Body of pancreas (tissue), 4 donors: ENCODE measurements at regions not wholly inside any gene's neighbourhood (a gene's known extent, or its start where the extent isn't known, plus 50 kb on each side); places are given as distances from the start of the nearest gene placed in this dataset.

ENCODE experiments used
- POLR2A ChIP-seq, 3 donors: fragments of 450-650 bp; IDR thresholded peaks; one replicate each; pipeline ENCODE4 v1.6.1; 2016; ENCODE audit warnings: antibody characterized with exemption in 3 of 3, mild to moderate bottlenecking in 2 of 3
- TF ChIP-seq, protein P1 (sequence below), 7 experiments: fragments of 450-650 bp in 4 of 7; fragments of 200-600 bp in 3 of 7; sonication (generic) in 3 of 7; IDR thresholded peaks; one replicate each; pipeline ENCODE4 v1.5.1; 2016 to 2019; ENCODE audit warnings: antibody characterized with exemption in 7 of 7

GRCh38 chr5:15236911-15237508 is 263.0 kb upstream of the FBXL7 start:
- TF ChIP-seq POLR2A (IDR thresholded peaks at IDR 0.05), result no peak
- TF ChIP-seq, protein P1, sequence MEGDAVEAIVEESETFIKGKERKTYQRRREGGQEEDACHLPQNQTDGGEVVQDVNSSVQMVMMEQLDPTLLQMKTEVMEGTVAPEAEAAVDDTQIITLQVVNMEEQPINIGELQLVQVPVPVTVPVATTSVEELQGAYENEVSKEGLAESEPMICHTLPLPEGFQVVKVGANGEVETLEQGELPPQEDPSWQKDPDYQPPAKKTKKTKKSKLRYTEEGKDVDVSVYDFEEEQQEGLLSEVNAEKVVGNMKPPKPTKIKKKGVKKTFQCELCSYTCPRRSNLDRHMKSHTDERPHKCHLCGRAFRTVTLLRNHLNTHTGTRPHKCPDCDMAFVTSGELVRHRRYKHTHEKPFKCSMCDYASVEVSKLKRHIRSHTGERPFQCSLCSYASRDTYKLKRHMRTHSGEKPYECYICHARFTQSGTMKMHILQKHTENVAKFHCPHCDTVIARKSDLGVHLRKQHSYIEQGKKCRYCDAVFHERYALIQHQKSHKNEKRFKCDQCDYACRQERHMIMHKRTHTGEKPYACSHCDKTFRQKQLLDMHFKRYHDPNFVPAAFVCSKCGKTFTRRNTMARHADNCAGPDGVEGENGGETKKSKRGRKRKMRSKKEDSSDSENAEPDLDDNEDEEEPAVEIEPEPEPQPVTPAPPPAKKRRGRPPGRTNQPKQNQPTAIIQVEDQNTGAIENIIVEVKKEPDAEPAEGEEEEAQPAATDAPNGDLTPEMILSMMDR (IDR thresholded peaks at IDR 0.05), result no peak
